AG10803 (cell line): ENCODE measurements at regions not wholly inside any gene's neighbourhood (a gene's known extent, or its start where the extent isn't known, plus 50 kb on each side); places are given as distances from the start of the nearest gene placed in this dataset.

Experiments used
- DNase-seq: peaks from one replicate; pipeline ENCODE4 v3.0.0; 2010; ENCODE audit warnings: low read depth
- H3K4me3 ChIP-seq: 2 replicates; pipeline ENCODE4 v1.5.1; 2011; ENCODE audit warnings: mild to moderate bottlenecking, low read length, control low read depth
- TF ChIP-seq, protein P1 (sequence below): conservative IDR thresholded peaks from 2 replicates; pipeline ENCODE4 v1.5.1; 2011; ENCODE audit warnings: mild to moderate bottlenecking, low read length, control low read depth, inconsistent platforms

DNA sequence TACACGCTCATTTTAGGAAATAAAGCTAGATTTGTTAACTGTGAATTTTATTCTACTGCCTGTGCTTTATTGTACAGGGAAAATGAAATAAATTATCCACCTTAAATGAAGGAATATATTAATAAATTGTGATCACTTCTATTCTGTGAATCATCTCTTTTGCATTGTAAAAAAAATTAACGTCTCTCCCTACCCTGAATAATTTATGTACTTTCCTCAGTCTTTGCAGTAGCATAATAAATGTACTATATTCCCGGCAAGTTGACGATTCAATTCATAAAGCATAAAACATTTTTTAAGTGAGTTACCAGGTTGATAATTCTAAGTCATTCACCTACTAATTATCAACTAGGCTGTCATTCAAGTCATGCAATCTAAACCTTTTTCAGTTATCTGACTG lies 1425.3 kb upstream of the CDH9 start:
- TF ChIP-seq, protein P1, sequence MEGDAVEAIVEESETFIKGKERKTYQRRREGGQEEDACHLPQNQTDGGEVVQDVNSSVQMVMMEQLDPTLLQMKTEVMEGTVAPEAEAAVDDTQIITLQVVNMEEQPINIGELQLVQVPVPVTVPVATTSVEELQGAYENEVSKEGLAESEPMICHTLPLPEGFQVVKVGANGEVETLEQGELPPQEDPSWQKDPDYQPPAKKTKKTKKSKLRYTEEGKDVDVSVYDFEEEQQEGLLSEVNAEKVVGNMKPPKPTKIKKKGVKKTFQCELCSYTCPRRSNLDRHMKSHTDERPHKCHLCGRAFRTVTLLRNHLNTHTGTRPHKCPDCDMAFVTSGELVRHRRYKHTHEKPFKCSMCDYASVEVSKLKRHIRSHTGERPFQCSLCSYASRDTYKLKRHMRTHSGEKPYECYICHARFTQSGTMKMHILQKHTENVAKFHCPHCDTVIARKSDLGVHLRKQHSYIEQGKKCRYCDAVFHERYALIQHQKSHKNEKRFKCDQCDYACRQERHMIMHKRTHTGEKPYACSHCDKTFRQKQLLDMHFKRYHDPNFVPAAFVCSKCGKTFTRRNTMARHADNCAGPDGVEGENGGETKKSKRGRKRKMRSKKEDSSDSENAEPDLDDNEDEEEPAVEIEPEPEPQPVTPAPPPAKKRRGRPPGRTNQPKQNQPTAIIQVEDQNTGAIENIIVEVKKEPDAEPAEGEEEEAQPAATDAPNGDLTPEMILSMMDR, result no peak
- DNase-seq, result no peak
- H3K4me3 ChIP-seq, result no peak overlapping the region

DNA sequence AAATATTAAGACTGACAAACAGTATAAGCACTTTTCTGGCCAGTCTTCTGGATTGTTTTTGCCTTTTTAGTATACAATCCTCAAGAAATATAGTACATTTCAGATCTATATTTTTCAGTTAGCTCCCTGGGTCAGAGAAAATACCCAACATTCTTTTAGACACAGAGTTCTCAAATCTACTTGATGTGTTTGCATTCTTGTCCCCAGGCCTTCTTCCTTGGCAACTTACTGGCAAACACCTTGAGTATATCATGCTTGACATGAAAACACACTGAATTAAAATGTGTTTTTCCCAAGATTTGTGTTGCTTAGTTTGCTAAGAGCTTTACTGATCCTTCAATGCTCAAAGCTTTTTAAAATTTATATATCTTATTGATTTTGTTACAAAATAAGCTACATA lies 1413.1 kb upstream of the CDH9 start:
- no peak for DNase-seq
- H3K4me3 ChIP-seq, result no peak overlapping the region
- TF ChIP-seq, protein P1, result no peak

DNA sequence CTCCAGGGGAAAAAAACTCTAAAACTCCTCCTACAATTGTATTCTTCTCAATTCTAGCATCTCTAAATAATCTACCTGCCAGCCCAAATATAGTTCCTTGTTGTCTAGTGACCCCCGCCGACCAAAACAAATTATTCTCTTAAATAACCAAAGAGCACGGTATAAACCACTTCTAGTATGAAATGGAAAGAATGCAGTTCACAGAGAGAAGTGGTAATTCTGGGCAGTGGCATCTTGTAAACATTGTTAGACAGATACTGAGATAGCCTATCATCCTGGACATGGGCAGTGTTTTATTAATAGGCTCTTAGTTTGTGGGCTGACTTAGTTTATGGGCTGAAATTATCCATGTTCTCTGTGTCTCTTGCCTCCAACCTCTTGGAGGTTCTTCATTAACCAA lies 1412.6 kb upstream of the CDH9 start:
- no peak for DNase-seq
- TF ChIP-seq, protein P1, result no peak
- no peak overlapping the region for H3K4me3 ChIP-seq

DNA sequence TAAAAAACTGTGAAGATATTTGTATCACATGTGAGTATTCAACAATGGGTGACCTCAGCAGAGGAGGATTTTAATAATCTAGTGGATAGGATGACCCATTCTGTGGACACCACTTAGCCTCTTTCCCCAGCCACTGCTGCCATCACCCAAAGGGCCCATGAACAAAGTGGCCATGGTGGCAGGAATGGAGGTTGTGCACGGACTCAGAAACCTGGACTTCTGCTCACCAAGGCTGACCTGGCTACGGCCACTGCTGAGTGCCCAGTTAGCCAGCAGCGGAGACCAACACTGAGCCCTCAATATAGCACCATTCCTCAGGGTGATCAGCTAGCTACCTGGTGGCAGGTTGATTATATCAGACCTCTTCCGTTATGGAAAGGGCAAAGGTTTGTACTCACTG lies 1410.4 kb upstream of the CDH9 start:
- DNase-seq, result no peak
- TF ChIP-seq, protein P1, result no peak
- H3K4me3 ChIP-seq, result no peak overlapping the region

DNA sequence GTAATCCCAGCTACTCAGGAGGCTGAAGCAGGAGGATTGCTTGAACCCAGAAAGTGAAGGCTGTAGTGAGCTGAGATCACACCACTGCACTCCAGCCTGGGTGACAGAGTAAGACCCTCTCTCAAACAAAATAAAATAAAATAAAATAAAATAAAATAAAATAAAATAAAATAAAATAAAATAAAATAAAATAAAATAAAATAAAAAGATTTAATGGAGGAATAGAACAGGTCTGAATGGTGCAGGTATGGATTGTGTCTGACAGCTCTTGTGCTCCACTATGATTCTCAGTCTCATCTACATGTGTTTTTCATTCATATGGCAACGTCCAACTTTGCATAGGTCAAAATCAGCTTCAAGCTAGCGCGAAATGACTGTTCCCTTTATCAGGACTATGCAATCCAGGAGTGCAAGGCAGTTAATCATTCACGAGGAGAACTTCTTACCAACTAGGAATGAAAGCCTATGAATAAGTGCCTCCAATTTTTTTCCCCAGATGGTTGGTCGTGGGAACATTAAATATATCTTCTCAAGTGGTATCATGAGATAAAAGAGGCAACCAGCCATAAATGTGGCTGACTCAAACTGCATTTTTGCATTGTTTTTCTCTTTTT lies 1392.3 kb upstream of the CDH9 start:
- no peak overlapping the region for H3K4me3 ChIP-seq
- TF ChIP-seq, protein P1, result no peak
- DNase-seq, result no peak

DNA sequence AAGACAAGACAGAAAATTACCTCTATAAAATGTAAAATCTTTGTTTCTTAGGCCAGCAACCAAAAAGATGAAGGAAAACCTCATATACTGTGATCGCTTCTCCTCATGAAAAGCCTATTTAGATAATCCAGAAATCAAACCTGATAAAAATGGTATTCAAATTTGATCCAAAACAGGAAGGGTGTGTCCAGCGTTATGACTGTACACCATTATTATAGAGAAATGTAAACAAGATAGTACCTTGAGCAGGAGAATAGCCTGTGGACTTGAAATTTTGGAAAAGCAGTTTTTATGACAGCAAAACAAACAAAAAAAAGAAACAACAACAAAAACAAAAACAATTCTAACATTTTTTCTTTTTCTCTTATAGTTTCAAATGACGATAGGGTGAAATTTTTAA lies 1382.8 kb upstream of the CDH9 start:
- no peak overlapping the region for H3K4me3 ChIP-seq
- no peak for DNase-seq
- TF ChIP-seq, protein P1, result no peak

DNA sequence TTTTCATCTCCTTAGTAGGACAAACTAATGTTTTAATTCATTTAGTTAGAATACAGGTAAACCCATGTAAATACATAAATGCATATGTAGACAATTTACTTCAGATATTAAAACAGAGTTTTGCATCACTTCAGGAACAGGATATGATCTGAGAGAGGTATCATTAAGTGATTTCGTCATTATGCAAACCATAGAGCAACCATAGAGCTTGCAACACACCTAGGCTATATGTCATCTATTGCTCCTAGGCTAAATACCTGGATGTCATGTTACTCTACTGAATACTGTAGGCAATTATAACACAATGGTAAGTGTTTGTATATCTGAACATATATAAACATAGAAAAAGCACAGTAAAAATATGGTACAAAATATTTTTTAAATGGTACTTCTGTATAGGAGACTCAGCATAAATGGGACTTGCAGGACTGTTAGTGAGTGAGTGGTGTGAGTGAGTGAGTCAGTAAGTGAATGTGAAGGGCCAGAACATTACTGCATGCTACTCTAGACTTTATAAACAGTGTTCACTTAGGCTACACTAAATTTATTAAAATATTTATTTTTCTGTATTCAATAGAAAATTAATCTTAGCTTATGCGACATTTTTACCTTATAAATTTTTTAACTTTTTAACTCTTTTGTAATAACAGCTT lies 1377.5 kb upstream of the CDH9 start:
- no peak overlapping the region for H3K4me3 ChIP-seq
- DNase-seq, result no peak
- TF ChIP-seq, protein P1, result no peak
